Hepatocyte (in vitro differentiated cells): ENCODE measurements at regions not wholly inside any gene's neighbourhood (a gene's known extent, or its start where the extent isn't known, plus 50 kb on each side); places are given as distances from the start of the nearest gene placed in this dataset.

Experiments
- EZH2 ChIP-seq: fragments of 200-600 bp; sonication (generic); IDR thresholded peaks from 2 replicates; pipeline ENCODE4 v1.6.1; 2016; ENCODE audit warnings: antibody characterized with exemption, mild to moderate bottlenecking, borderline replicate concordance
- TF ChIP-seq, protein P1 (sequence below): fragments of 200-600 bp; sonication (generic); IDR thresholded peaks from 2 replicates; pipeline ENCODE4 v1.5.1; 2016; ENCODE audit warnings: antibody characterized with exemption, mild to moderate bottlenecking; ENCODE audit not compliant: poor library complexity

DNA sequence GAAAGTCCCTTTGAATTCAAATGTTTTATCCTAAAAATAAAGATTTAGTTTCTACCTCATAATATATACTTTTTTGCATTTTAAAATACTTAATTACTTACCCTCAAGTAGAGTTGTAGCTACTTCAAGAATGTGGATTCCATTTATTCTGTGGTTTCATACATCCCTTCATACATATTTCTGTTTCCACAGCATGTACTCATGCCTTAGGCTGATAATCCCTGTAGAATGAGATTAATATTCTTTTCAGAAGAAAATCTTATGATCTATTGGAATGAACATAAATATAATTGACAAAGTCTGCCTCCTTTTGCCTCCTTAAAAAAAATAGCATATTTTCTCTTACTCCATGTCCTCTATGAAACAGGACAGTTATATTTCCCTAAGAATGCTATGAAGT, 465.7 kb downstream of the DTWD2 start:
- no peak for TF ChIP-seq EZH2
- TF ChIP-seq, protein P1, sequence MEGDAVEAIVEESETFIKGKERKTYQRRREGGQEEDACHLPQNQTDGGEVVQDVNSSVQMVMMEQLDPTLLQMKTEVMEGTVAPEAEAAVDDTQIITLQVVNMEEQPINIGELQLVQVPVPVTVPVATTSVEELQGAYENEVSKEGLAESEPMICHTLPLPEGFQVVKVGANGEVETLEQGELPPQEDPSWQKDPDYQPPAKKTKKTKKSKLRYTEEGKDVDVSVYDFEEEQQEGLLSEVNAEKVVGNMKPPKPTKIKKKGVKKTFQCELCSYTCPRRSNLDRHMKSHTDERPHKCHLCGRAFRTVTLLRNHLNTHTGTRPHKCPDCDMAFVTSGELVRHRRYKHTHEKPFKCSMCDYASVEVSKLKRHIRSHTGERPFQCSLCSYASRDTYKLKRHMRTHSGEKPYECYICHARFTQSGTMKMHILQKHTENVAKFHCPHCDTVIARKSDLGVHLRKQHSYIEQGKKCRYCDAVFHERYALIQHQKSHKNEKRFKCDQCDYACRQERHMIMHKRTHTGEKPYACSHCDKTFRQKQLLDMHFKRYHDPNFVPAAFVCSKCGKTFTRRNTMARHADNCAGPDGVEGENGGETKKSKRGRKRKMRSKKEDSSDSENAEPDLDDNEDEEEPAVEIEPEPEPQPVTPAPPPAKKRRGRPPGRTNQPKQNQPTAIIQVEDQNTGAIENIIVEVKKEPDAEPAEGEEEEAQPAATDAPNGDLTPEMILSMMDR = no peak
